Fibroblast of skin of back (primary cell): ENCODE measurements at regions not wholly inside any gene's neighbourhood (a gene's known extent, or its start where the extent isn't known, plus 50 kb on each side); places are given as distances from the start of the nearest gene placed in this dataset.
"Not testable (repeated sequence)": the region's sequence is repeated elsewhere in the genome, so short reads cannot be mapped to it uniquely, and the experiment has no call there.

ENCODE experiments used
- DNase-seq: peaks from one replicate; pipeline ENCODE4 v3.0.0-alpha.2; 2013

GRCh38 chr9:28502189-28502588 lies 928.9 kb upstream of the C9orf72 start:
- peak; percentile 27 for DNase-seq

- DNase-seq, result no peak
Measured at GRCh38 chr9:28502741-28503140, 929.5 kb upstream of the C9orf72 start.

- DNase-seq, result peak; percentile 58
Measured at GRCh38 chr9:28503573-28503972, 930.3 kb upstream of the C9orf72 start.

- DNase-seq, result peak; percentile 5
Measured at GRCh38 chr9:28518439-28518838, 945.2 kb upstream of the C9orf72 start.

GRCh38 chr9:28524309-28524708 lies 951.0 kb upstream of the C9orf72 start:
- not testable (repeated sequence) for DNase-seq

- DNase-seq, result no peak
Measured at GRCh38 chr9:28528049-28528448, 954.8 kb upstream of the C9orf72 start.

GRCh38 chr9:28538132-28538531 lies 964.9 kb upstream of the C9orf72 start:
- DNase-seq, result no peak

- no peak for DNase-seq
Measured at GRCh38 chr9:28539434-28540070, 966.3 kb upstream of the C9orf72 start.

GRCh38 chr9:28542928-28543327 lies 969.6 kb upstream of the C9orf72 start:
- no peak for DNase-seq

GRCh38 chr9:28547527-28547926 lies 974.2 kb upstream of the C9orf72 start:
- no peak for DNase-seq

- no peak for DNase-seq
Measured at GRCh38 chr9:28563291-28563934, 990.1 kb upstream of the C9orf72 start.

GRCh38 chr9:28583832-28584231 lies 1010.6 kb upstream of the C9orf72 start:
- no peak for DNase-seq

GRCh38 chr9:28584542-28584941 lies 1011.3 kb upstream of the C9orf72 start:
- DNase-seq, result no peak

- no peak for DNase-seq
Measured at GRCh38 chr9:28587052-28587451, 1013.8 kb upstream of the C9orf72 start.

- DNase-seq, result no peak
Measured at GRCh38 chr9:28598408-28598807, 1025.1 kb upstream of the C9orf72 start.

- DNase-seq, result no peak
Measured at GRCh38 chr9:28600226-28600625, 1026.9 kb upstream of the C9orf72 start.

- no peak for DNase-seq
Measured at GRCh38 chr9:28607843-28608242, 1034.6 kb upstream of the C9orf72 start.

GRCh38 chr9:28610339-28610738 lies 1037.1 kb upstream of the C9orf72 start:
- no peak for DNase-seq

GRCh38 chr9:28616310-28616709 lies 1043.0 kb upstream of the C9orf72 start:
- DNase-seq, result no peak

GRCh38 chr9:28620011-28620410 lies 1046.7 kb upstream of the C9orf72 start:
- no peak for DNase-seq

- DNase-seq, result no peak
Measured at GRCh38 chr9:28620661-28621060, 1047.4 kb upstream of the C9orf72 start.

GRCh38 chr9:28624771-28625170 lies 1051.5 kb upstream of the C9orf72 start:
- DNase-seq, result no peak

GRCh38 chr9:28628031-28628430 lies 1054.8 kb upstream of the C9orf72 start:
- no peak for DNase-seq

GRCh38 chr9:28648723-28649122 lies 1075.4 kb upstream of the C9orf72 start:
- DNase-seq, result no peak

- DNase-seq, result no peak
Measured at GRCh38 chr9:28650327-28650726, 1077.0 kb upstream of the C9orf72 start.
